ENCODE measurements at regions not wholly inside any gene's neighbourhood (a gene's known extent, or its start where the extent isn't known, plus 50 kb on each side); places are given as distances from the start of the nearest gene placed in this dataset.

GRCh38 chr6:128574402-128574801 is 54.0 kb upstream of the PTPRK start:
- no peak overlapping the region for H3K4me3 ChIP-seq (ENCODE audit: insufficient read depth, low read depth, low read length)
- DNase-seq (no peak), ATAC-seq (ENCODE audit: low read depth) (no peak)
- no peak overlapping the region for H2AK9ac ChIP-seq (replicated peaks; ENCODE audit: low read depth, low read length, poor library complexity)
- H4K20me1 ChIP-seq (ENCODE audit: insufficient read depth, low read length) = no peaks in the 10 kb centered on the region
- no peak overlapping the region for H3K4ac ChIP-seq (ENCODE audit: low read depth, low read length)
- H2AFZ ChIP-seq (replicated peaks; ENCODE audit: low read length, poor library complexity) = no peak overlapping the region
- no peaks in the 10 kb centered on the region for H3K79me1 ChIP-seq (ENCODE audit: low read depth in 1 of 2, low read length in 2 of 2)
- no peaks in the 10 kb centered on the region for H3K9me3 ChIP-seq (ENCODE audit: control insufficient read depth, insufficient read depth, low read length)
- no peaks in the 10 kb centered on the region for H3K27me3 ChIP-seq (ENCODE audit: control insufficient read depth, insufficient read depth, low read length)
- no peak overlapping the region for H3K56ac ChIP-seq (ENCODE audit: extremely low read depth, insufficient read depth, low read length)
- no peak overlapping the region for H2AK5ac ChIP-seq (ENCODE audit: low read depth, low read length)
- no peak overlapping the region for H3K14ac ChIP-seq (replicated peaks; ENCODE audit: low read depth, low read length)
- ChIA-PET CTCF (no interaction called here), POLR2A (ENCODE audit: unreplicated experiment) (interaction anchor here (0.6 kb wide), 1 partner anchor 191 kb away, joined by 3 read pairs; no protein-coding TSS in a partner anchor)
- no peak overlapping the region for H2BK120ac ChIP-seq (ENCODE audit: low read depth, low read length)
- no peak overlapping the region for H4K91ac ChIP-seq (ENCODE audit: insufficient read depth, low read depth, low read length)
- no peak overlapping the region for H3K23ac ChIP-seq (ENCODE audit: low read depth, low read length)
- dilution Hi-C loops (cut with HindIII; ENCODE audit: low sequenced_read_pairs, unreplicated experiment) (no loop called here), intact Hi-C loops (cut with micrococcal nuclease) (no loop called here), in situ Hi-C loops (cut with MboI; ENCODE audit: low sequenced_read_pairs) (no loop called here)
- no peak overlapping the region for H4K8ac ChIP-seq (ENCODE audit: low read depth in 2 of 2, low read length in 2 of 2)
- H3K36me3 ChIP-seq (ENCODE audit: control insufficient read depth, insufficient read depth, low read length) = no peaks in the 10 kb centered on the region
- BruUV-seq (replicated peaks) = no TSS peak
- no peak overlapping the region for H2BK20ac ChIP-seq (ENCODE audit: low read depth, low read length)
- H2BK5ac ChIP-seq (ENCODE audit: low read depth, low read length, poor library complexity, severe bottlenecking) = no peak overlapping the region
- H2BK15ac ChIP-seq (ENCODE audit: low read depth, low read length) = no peak overlapping the region
- peaks cover 3% of the 10 kb centered on the region for H3K4me1 ChIP-seq (ENCODE audit: control insufficient read depth, insufficient read depth, low read length)
- no peak overlapping the region for H3K4me2 ChIP-seq (ENCODE audit: low read depth, low read length)
- no peak overlapping the region for H3K27ac ChIP-seq (ENCODE audit: insufficient read depth, low read length)
- no peak overlapping the region for H4K5ac ChIP-seq (ENCODE audit: low read depth, low read length)
- H3K18ac ChIP-seq (ENCODE audit: low read depth, low read length) = no peak overlapping the region
- TF ChIP-seq CTCF (conservative IDR thresholded peaks at IDR 0.05; ENCODE audit: low read depth, low read length) (no peak), MAZ (IDR thresholded peaks at IDR 0.05; ENCODE audit: borderline replicate concordance, low read depth, low read length) (no peak), FOS (IDR thresholded peaks at IDR 0.05; ENCODE audit: low read depth, low read length) (no peak), SMC3 (IDR thresholded peaks at IDR 0.05; ENCODE audit: low read depth, low read length) (no peak), POLR2A (IDR thresholded peaks at IDR 0.05; ENCODE audit: low read depth, low read length) (no peak), RAD21 (IDR thresholded peaks at IDR 0.05; ENCODE audit: low read length) (no peak), MXI1 (IDR thresholded peaks at IDR 0.05; ENCODE audit: borderline replicate concordance, low read depth, low read length) (no peak), CHD1 (IDR thresholded peaks at IDR 0.05; ENCODE audit: low read depth, low read length) (no peak), CEBPB (IDR thresholded peaks at IDR 0.05; ENCODE audit: low read depth, low read length) (no peak), RFX5 (IDR thresholded peaks at IDR 0.05; ENCODE audit: low read depth, low read length) (no peak), NFE2L2 (IDR thresholded peaks at IDR 0.05; ENCODE audit: low read depth, low read length) (no peak), BHLHE40 (IDR thresholded peaks at IDR 0.05; ENCODE audit: low read depth, low read length) (no peak), RCOR1 (IDR thresholded peaks at IDR 0.05; ENCODE audit: insufficient replicate concordance, low read length) (no peak), ELK1 (IDR thresholded peaks at IDR 0.05; ENCODE audit: borderline replicate concordance, low read depth, low read length) (no peak), MAFK (IDR thresholded peaks at IDR 0.05; ENCODE audit: low read depth, low read length) (no peak)
- H3K9ac ChIP-seq (ENCODE audit: low read depth, low read length) = no peak overlapping the region
- 0 out of 2 replicates have a peak, but pooled peaks cover 2% of the 10 kb centered on the region for H3K9me1 ChIP-seq (ENCODE audit: insufficient read depth, low read length)
